ENCODE measurements at regions not wholly inside any gene's neighbourhood (a gene's known extent, or its start where the extent isn't known, plus 50 kb on each side); places are given as distances from the start of the nearest gene placed in this dataset.

GRCh38 chr6:113659762-113660404 lies 197.3 kb upstream of the MARCKS start:
- H3K27ac ChIP-seq (replicated peaks) = no peak overlapping the region
- no peak overlapping the region for H3K4me3 ChIP-seq (replicated peaks; ENCODE audit: insufficient read depth, low read length)
- DNase-seq (ENCODE audit: low read depth in 1 of 2, low spot score in 1 of 2) = no peak
- no peaks in the 10 kb centered on the region for H3K27me3 ChIP-seq (ENCODE audit: insufficient read depth, poor library complexity, severe bottlenecking)
- TF ChIP-seq SPI1 (IDR thresholded peaks at IDR 0.05; ENCODE audit: borderline replicate concordance, low read depth) (no peak), GABPA (IDR thresholded peaks at IDR 0.05; ENCODE audit: low read depth) (no peak)
- TF ChIP-seq, protein P1, sequence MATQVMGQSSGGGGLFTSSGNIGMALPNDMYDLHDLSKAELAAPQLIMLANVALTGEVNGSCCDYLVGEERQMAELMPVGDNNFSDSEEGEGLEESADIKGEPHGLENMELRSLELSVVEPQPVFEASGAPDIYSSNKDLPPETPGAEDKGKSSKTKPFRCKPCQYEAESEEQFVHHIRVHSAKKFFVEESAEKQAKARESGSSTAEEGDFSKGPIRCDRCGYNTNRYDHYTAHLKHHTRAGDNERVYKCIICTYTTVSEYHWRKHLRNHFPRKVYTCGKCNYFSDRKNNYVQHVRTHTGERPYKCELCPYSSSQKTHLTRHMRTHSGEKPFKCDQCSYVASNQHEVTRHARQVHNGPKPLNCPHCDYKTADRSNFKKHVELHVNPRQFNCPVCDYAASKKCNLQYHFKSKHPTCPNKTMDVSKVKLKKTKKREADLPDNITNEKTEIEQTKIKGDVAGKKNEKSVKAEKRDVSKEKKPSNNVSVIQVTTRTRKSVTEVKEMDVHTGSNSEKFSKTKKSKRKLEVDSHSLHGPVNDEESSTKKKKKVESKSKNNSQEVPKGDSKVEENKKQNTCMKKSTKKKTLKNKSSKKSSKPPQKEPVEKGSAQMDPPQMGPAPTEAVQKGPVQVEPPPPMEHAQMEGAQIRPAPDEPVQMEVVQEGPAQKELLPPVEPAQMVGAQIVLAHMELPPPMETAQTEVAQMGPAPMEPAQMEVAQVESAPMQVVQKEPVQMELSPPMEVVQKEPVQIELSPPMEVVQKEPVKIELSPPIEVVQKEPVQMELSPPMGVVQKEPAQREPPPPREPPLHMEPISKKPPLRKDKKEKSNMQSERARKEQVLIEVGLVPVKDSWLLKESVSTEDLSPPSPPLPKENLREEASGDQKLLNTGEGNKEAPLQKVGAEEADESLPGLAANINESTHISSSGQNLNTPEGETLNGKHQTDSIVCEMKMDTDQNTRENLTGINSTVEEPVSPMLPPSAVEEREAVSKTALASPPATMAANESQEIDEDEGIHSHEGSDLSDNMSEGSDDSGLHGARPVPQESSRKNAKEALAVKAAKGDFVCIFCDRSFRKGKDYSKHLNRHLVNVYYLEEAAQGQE (IDR thresholded peaks at IDR 0.05; ENCODE audit: insufficient replicate concordance, low read depth) = no peak

- Histone ChIP-seq H3K27ac (replicated peaks) (no peak overlapping the region), H3K27me3 (ENCODE audit: insufficient read depth, poor library complexity, severe bottlenecking) (no peaks in the 10 kb centered on the region), H3K4me3 (replicated peaks; ENCODE audit: insufficient read depth, low read length) (no peak overlapping the region)
- no peak for DNase-seq (ENCODE audit: low read depth in 1 of 2, low spot score in 1 of 2)
- TF ChIP-seq, protein P1 (IDR thresholded peaks at IDR 0.05; ENCODE audit: insufficient replicate concordance, low read depth) = no peak
Measured at GRCh38 chr6:113660819-113661218, 196.3 kb upstream of the MARCKS start.

- Histone ChIP-seq H3K27me3 (ENCODE audit: insufficient read depth, poor library complexity, severe bottlenecking) (no peaks in the 10 kb centered on the region), H3K27ac (replicated peaks) (no peak overlapping the region), H3K4me3 (replicated peaks; ENCODE audit: insufficient read depth, low read length) (no peak overlapping the region)
- no peak for DNase-seq (ENCODE audit: low read depth in 1 of 2, low spot score in 1 of 2)
- no peak for TF ChIP-seq POLR2AphosphoS5 (IDR thresholded peaks at IDR 0.05; ENCODE audit: low read depth)
- TF ChIP-seq CTCF (IDR thresholded peaks at IDR 0.05; ENCODE audit: insufficient read depth, low read length) = no peak
- TF ChIP-seq GABPA (IDR thresholded peaks at IDR 0.05; ENCODE audit: low read depth) = no peak
- TF ChIP-seq, protein P1 (IDR thresholded peaks at IDR 0.05; ENCODE audit: insufficient replicate concordance, low read depth) = no peak
- TF ChIP-seq SPI1 (IDR thresholded peaks at IDR 0.05; ENCODE audit: borderline replicate concordance, low read depth) = no peak
Measured at GRCh38 chr6:113662093-113662665, 195.0 kb upstream of the MARCKS start.

- no peak for TF ChIP-seq POLR2AphosphoS5 (IDR thresholded peaks at IDR 0.05; ENCODE audit: low read depth)
- no peak for TF ChIP-seq CTCF (IDR thresholded peaks at IDR 0.05; ENCODE audit: insufficient read depth, low read length)
- TF ChIP-seq GABPA (IDR thresholded peaks at IDR 0.05; ENCODE audit: low read depth) = no peak
- TF ChIP-seq SPI1 (IDR thresholded peaks at IDR 0.05; ENCODE audit: borderline replicate concordance, low read depth) = peak; percentile 79
- Histone ChIP-seq H3K4me3 (replicated peaks; ENCODE audit: insufficient read depth, low read length) (no peak overlapping the region), H3K27me3 (ENCODE audit: insufficient read depth, poor library complexity, severe bottlenecking) (no peaks in the 10 kb centered on the region), H3K27ac (replicated peaks) (no peak overlapping the region)
- no peak for DNase-seq (ENCODE audit: low read depth in 1 of 2, low spot score in 1 of 2)
Measured at GRCh38 chr6:113662688-113663333, 194.3 kb upstream of the MARCKS start.
